Stomach (tissue), 8 donors: ENCODE measurements at regions not wholly inside any gene's neighbourhood (a gene's known extent, or its start where the extent isn't known, plus 50 kb on each side); places are given as distances from the start of the nearest gene placed in this dataset.

Source experiments
- DNase-seq, 2 donors: peaks; one replicate each; pipeline versions ENCODE4 v3.0.0 to v3.0.0-alpha.2; 2013 to 2019
- H3K27ac ChIP-seq, 5 donors: fragments of 200-600 bp in 4 of 5; sonication (generic) in 4 of 5; one replicate each; pipeline ENCODE4 v1.5.1; 2013 to 2019; ENCODE audit warnings: mild to moderate bottlenecking in 1 of 5, moderate library complexity in 1 of 5
- H3K27me3 ChIP-seq, 3 donors: fragments of 200-600 bp; sonication (generic); one replicate each; pipeline ENCODE4 v1.5.1; 2017 to 2019; ENCODE audit warnings: mixed run types in 1 of 3
- H3K36me3 ChIP-seq, 4 donors: fragments of 200-600 bp; sonication (generic); 1 replicate in 3 of 4; 2 replicates in 1 of 4; pipeline ENCODE4 v1.5.1; 2016 to 2019
- H3K4me1 ChIP-seq, 4 donors: fragments of 200-600 bp; sonication (generic); one replicate each; pipeline ENCODE4 v1.5.1; 2016 to 2019
- H3K4me3 ChIP-seq, 4 donors: fragments of 200-600 bp; sonication (generic) in 3 of 4; one replicate each; pipeline ENCODE4 v1.5.1; 2016 to 2019; ENCODE audit warnings: mild to moderate bottlenecking in 1 of 4
- H3K9me3 ChIP-seq, 4 donors: fragments of 200-600 bp; sonication (generic); one replicate each; pipeline ENCODE4 v1.5.1; 2016 to 2019
- CTCF ChIP-seq, 7 experiments: fragments of 450-650 bp in 4 of 7; fragments of 200-600 bp in 3 of 7; sonication (generic) in 3 of 7; IDR thresholded peaks; one replicate each; pipeline ENCODE4 v1.5.1; 2016 to 2019; ENCODE audit warnings: antibody characterized with exemption in 7 of 7, control low read depth in 2 of 7, mild to moderate bottlenecking in 1 of 7
- EP300 ChIP-seq: sonication (generic); formaldehyde crosslinking; IDR thresholded peaks from one replicate; pipeline ENCODE4 v1.6.1; 2017; ENCODE audit warnings: antibody characterized with exemption
- POLR2A ChIP-seq, 4 donors: fragments of 450-650 bp; IDR thresholded peaks; one replicate each; pipeline ENCODE4 v1.6.1; 2016; ENCODE audit warnings: antibody characterized with exemption in 4 of 4, control low read depth in 2 of 4, mild to moderate bottlenecking in 1 of 4, moderate library complexity in 1 of 4
- POLR2AphosphoS5 ChIP-seq, 3 donors: sonication (generic); formaldehyde crosslinking; IDR thresholded peaks; one replicate each; pipeline ENCODE4 v1.6.1; 2016; ENCODE audit warnings: antibody characterized with exemption in 3 of 3
- WGBS, 5 donors: extraction: QIAGEN DNeasy Blood & Tissue Kit in 3 of 5; methylation state at CpG; one replicate each; pipeline versions ENCODE4 v1.1.5 to v1.1.7; 2013 to 2018; 5-methylcytosine and 5-hydroxymethylcytosine counted together
- intact Hi-C: fragments of 100-400 bp; cut with DNase I; formaldehyde crosslinking; loops from one replicate; pipeline ENCODE4 v1.15.1; 2023; ENCODE audit warnings: low total_unique reads
- donor health status: healthy with polysubstance abuse.
- donor health status: Bipolar disorder and iron deficiency.
- donor health status: healthy.

GRCh38 chr2:501130-501529 is 176.1 kb downstream of the TMEM18 start:
- Histone ChIP-seq H3K9me3 (no peaks in the 10 kb centered on the region), H3K4me1 (no peaks in the 10 kb centered on the region), H3K4me3 (no peak overlapping the region), H3K36me3 (no peaks in the 10 kb centered on the region), H3K27me3 (peaks cover 0 to 13% (median 0%) of the 10 kb centered on the region in 3 donors), H3K27ac (no peak overlapping the region)
- TF ChIP-seq POLR2A (IDR thresholded peaks at IDR 0.05) (no peak), CTCF (IDR thresholded peaks at IDR 0.05) (no peak), EP300 (no peak), POLR2AphosphoS5 (IDR thresholded peaks at IDR 0.05) (no peak)
- DNase-seq = no peak
- 53 to 67% (median 54%) methylated on average over 5 of the region's 5 CpGs for WGBS, 5 donors
- intact Hi-C loops = no loop called here

- 73 to 80% (median 77%) methylated on average over 8 of the region's 8 CpGs for WGBS, 5 donors
- intact Hi-C loops = no loop called here
- DNase-seq = no peak
- Histone ChIP-seq H3K4me3 (no peak overlapping the region), H3K27ac (no peak overlapping the region), H3K9me3 (no peaks in the 10 kb centered on the region), H3K36me3 (no peaks in the 10 kb centered on the region), H3K4me1 (no peaks in the 10 kb centered on the region), H3K27me3 (peaks cover 0 to 13% (median 0%) of the 10 kb centered on the region in 3 donors)
- TF ChIP-seq POLR2AphosphoS5 (IDR thresholded peaks at IDR 0.05) = no peak
- no peak for TF ChIP-seq EP300
- TF ChIP-seq POLR2A (IDR thresholded peaks at IDR 0.05) = no peak
- TF ChIP-seq CTCF (IDR thresholded peaks at IDR 0.05) = no peak
These were observed 177.5 kb downstream of the TMEM18 start for GRCh38 chr2:499726-500125.

- Histone ChIP-seq H3K27me3 (peaks cover 0 to 13% (median 0%) of the 10 kb centered on the region in 3 donors), H3K4me3 (no peak overlapping the region), H3K9me3 (no peaks in the 10 kb centered on the region), H3K4me1 (no peaks in the 10 kb centered on the region), H3K27ac (no peak overlapping the region), H3K36me3 (no peaks in the 10 kb centered on the region)
- DNase-seq = no peak
- no peak for TF ChIP-seq POLR2A (IDR thresholded peaks at IDR 0.05)
- no peak for TF ChIP-seq CTCF (IDR thresholded peaks at IDR 0.05)
- TF ChIP-seq EP300 = no peak
- TF ChIP-seq POLR2AphosphoS5 (IDR thresholded peaks at IDR 0.05) = no peak
- 89 to 92% (median 90%) methylated on average over 10 of the region's 10 CpGs for WGBS, 5 donors
- intact Hi-C loops = no loop called here
These were observed 178.6 kb downstream of the TMEM18 start for GRCh38 chr2:498493-499178.

GRCh38 chr2:497770-498492 is 179.3 kb downstream of the TMEM18 start:
- Histone ChIP-seq H3K4me1 (no peaks in the 10 kb centered on the region), H3K4me3 (no peak overlapping the region), H3K36me3 (no peaks in the 10 kb centered on the region), H3K9me3 (no peaks in the 10 kb centered on the region), H3K27ac (no peak overlapping the region), H3K27me3 (peaks cover 0 to 13% (median 0%) of the 10 kb centered on the region in 3 donors)
- DNase-seq = no peak
- TF ChIP-seq EP300 (no peak), POLR2AphosphoS5 (IDR thresholded peaks at IDR 0.05) (no peak), POLR2A (IDR thresholded peaks at IDR 0.05) (no peak), CTCF (IDR thresholded peaks at IDR 0.05) (no peak)
- intact Hi-C loops = no loop called here
- WGBS, 5 donors = 65 to 77% (median 72%) methylated on average over 9 of the region's 9 CpGs
